ENCODE measurements at regions not wholly inside any gene's neighbourhood (a gene's known extent, or its start where the extent isn't known, plus 50 kb on each side); places are given as distances from the start of the nearest gene placed in this dataset.

- no peak for DNase-seq
Observed at GRCh38 chr2:155100261-155100660, 401.8 kb downstream of the KCNJ3 start.

- DNase-seq: no peak
Observed at GRCh38 chr2:155099784-155100183, 401.3 kb downstream of the KCNJ3 start.

GRCh38 chr2:155095613-155096012 is 397.1 kb downstream of the KCNJ3 start:
- DNase-seq: no peak

GRCh38 chr2:155080373-155080772 is 381.9 kb downstream of the KCNJ3 start:
- no peak for DNase-seq

- DNase-seq: no peak
Observed at GRCh38 chr2:155070489-155070888, 372.0 kb downstream of the KCNJ3 start.

- DNase-seq: no peak
Observed at GRCh38 chr2:155062922-155063258, 364.4 kb downstream of the KCNJ3 start.

- no peak for DNase-seq
Observed at GRCh38 chr2:155062250-155062921, 363.9 kb downstream of the KCNJ3 start.

- no peak for DNase-seq
Observed at GRCh38 chr2:155060896-155061295, 362.4 kb downstream of the KCNJ3 start.

GRCh38 chr2:155054712-155055111 is 356.2 kb downstream of the KCNJ3 start:
- no peak for DNase-seq

GRCh38 chr2:155043097-155043496 is 344.6 kb downstream of the KCNJ3 start:
- no peak for DNase-seq

GRCh38 chr2:155035308-155035707 is 336.8 kb downstream of the KCNJ3 start:
- DNase-seq: no peak

- DNase-seq: no peak
Observed at GRCh38 chr2:155033652-155034051, 335.2 kb downstream of the KCNJ3 start.

GRCh38 chr2:155030296-155030695 is 331.8 kb downstream of the KCNJ3 start:
- no peak for DNase-seq

GRCh38 chr2:155026651-155027174 is 328.2 kb downstream of the KCNJ3 start:
- no peak for DNase-seq

GRCh38 chr2:155023674-155024073 is 325.2 kb downstream of the KCNJ3 start:
- DNase-seq: no peak

GRCh38 chr2:155022531-155022930 is 324.0 kb downstream of the KCNJ3 start:
- no peak for DNase-seq

- DNase-seq: no peak
Observed at GRCh38 chr2:155021618-155022017, 323.1 kb downstream of the KCNJ3 start.

- no peak for DNase-seq
Observed at GRCh38 chr2:155020246-155020645, 321.8 kb downstream of the KCNJ3 start.

GRCh38 chr2:155010925-155011324 is 312.4 kb downstream of the KCNJ3 start:
- DNase-seq: no peak

GRCh38 chr2:154995361-154995760 is 296.9 kb downstream of the KCNJ3 start:
- no peak for DNase-seq

- no peak for DNase-seq
Observed at GRCh38 chr2:154992826-154993225, 294.3 kb downstream of the KCNJ3 start.

- peak; percentile 6 for DNase-seq
Observed at GRCh38 chr2:154978710-154979109, 280.2 kb downstream of the KCNJ3 start.

GRCh38 chr2:154978244-154978643 is 279.7 kb downstream of the KCNJ3 start:
- DNase-seq: no peak

- DNase-seq: no peak
Observed at GRCh38 chr2:154974041-154974440, 275.5 kb downstream of the KCNJ3 start.

GRCh38 chr2:154963511-154963910 is 265.0 kb downstream of the KCNJ3 start:
- DNase-seq: no peak
